ENCODE measurements at regions not wholly inside any gene's neighbourhood (a gene's known extent, or its start where the extent isn't known, plus 50 kb on each side); places are given as distances from the start of the nearest gene placed in this dataset.

- H3K56ac ChIP-seq (ENCODE audit: low read length), result no peak overlapping the region
- H3K18ac ChIP-seq (ENCODE audit: low read length), result no peak overlapping the region
- H3K9ac ChIP-seq (ENCODE audit: low read length), result no peak overlapping the region
- no peak overlapping the region for H4K5ac ChIP-seq (ENCODE audit: low read length)
- no peak overlapping the region for H3K4ac ChIP-seq (ENCODE audit: low read depth, low read length)
- H3K36me3 ChIP-seq (ENCODE audit: control insufficient read depth, insufficient read depth, low read length), result no peaks in the 10 kb centered on the region
- H2BK15ac ChIP-seq (replicated peaks; ENCODE audit: low read depth), result no peak overlapping the region
- H2AK5ac ChIP-seq (ENCODE audit: low read length), result no peak overlapping the region
- no peaks in the 10 kb centered on the region for H3K4me1 ChIP-seq (ENCODE audit: control insufficient read depth, low read depth, low read length)
- H3K79me2 ChIP-seq (ENCODE audit: control insufficient read depth, insufficient read depth, low read length), result no peaks in the 10 kb centered on the region
- H3K4me3 ChIP-seq (ENCODE audit: low read length), result no peak overlapping the region
- no peak overlapping the region for H3K23ac ChIP-seq (ENCODE audit: low read length)
- no peak overlapping the region for H2BK120ac ChIP-seq (ENCODE audit: low read depth, low read length)
- H2BK5ac ChIP-seq (ENCODE audit: low read length), result no peak overlapping the region
- DNase-seq, result no peak
- no peak overlapping the region for H3K27ac ChIP-seq (ENCODE audit: low read depth, low read length)
- no peak overlapping the region for H3K4me2 ChIP-seq (ENCODE audit: low read length)
- H4K8ac ChIP-seq (ENCODE audit: low read depth, low read length), result no peak overlapping the region
- no peaks in the 10 kb centered on the region for H3K27me3 ChIP-seq (ENCODE audit: insufficient read depth, low read length, poor library complexity)
- no peaks in the 10 kb centered on the region for H3K79me1 ChIP-seq (ENCODE audit: low read length)
Observed at GRCh38 chr15:95013381-95013780, 782.0 kb downstream of the MCTP2 start.

DNA sequence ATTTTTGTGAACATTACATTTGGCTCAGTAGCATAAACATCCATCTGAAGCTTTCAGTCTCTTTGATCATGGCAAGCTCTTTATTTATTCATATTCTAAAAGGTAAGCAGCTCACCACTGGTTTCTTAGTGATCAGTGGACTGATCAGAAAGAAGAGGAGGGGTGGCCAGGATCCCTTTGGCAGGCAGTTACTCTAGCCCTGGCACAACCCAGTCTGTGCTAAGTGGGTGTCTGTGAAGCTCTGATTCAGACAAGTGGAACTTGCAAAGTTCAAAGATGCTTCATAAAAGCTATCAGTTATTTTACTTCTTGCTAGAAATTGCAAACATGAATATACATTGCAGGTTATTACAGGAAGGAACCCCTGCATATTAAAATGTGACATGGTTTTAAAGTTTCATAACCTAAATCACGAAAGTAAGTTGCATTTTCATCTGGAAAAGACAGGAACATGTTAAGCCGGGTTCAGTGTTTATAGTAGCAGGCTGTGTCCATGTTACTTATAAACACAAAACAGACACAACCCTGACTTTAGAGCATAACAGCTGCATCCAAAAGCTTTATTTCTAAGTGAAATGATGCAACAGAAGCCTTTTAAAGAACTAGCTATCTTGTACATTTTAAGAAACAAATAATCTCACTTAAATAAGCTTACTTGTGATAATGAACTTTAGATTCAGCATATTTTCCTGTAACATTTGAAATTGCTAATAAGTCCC is 785.3 kb downstream of the MCTP2 start:
- no peak overlapping the region for H3K23ac ChIP-seq (ENCODE audit: low read length)
- H3K79me1 ChIP-seq (ENCODE audit: low read length), result no peaks in the 10 kb centered on the region
- H2BK5ac ChIP-seq (ENCODE audit: low read length), result no peak overlapping the region
- H3K18ac ChIP-seq (ENCODE audit: low read length), result peak overlapping the region; percentile 95
- no peak overlapping the region for H4K5ac ChIP-seq (ENCODE audit: low read length)
- H2AK5ac ChIP-seq (ENCODE audit: low read length), result no peak overlapping the region
- H3K4me1 ChIP-seq (ENCODE audit: control insufficient read depth, low read depth, low read length), result no peaks in the 10 kb centered on the region
- WGBS (ENCODE audit: extremely low coverage, insufficient coverage, low lambda C conversion rate), result no CpG with 5 or more reads among the region's 2 CpGs
- no peaks in the 10 kb centered on the region for H3K27me3 ChIP-seq (ENCODE audit: insufficient read depth, low read length, poor library complexity)
- H3K4me2 ChIP-seq (ENCODE audit: low read length), result no peak overlapping the region
- no peak overlapping the region for H3K4me3 ChIP-seq (ENCODE audit: low read length)
- no peaks in the 10 kb centered on the region for H3K36me3 ChIP-seq (ENCODE audit: control insufficient read depth, insufficient read depth, low read length)
- H4K8ac ChIP-seq (ENCODE audit: low read depth, low read length), result no peak overlapping the region
- H2BK120ac ChIP-seq (ENCODE audit: low read depth, low read length), result peak overlapping the region; percentile 85
- H3K9ac ChIP-seq (ENCODE audit: low read length), result no peak overlapping the region
- no peak for DNase-seq
- no peak overlapping the region for H3K4ac ChIP-seq (ENCODE audit: low read depth, low read length)
- H3K56ac ChIP-seq (ENCODE audit: low read length), result no peak overlapping the region
- no peak overlapping the region for H3K27ac ChIP-seq (ENCODE audit: low read depth, low read length)
- no peaks in the 10 kb centered on the region for H3K79me2 ChIP-seq (ENCODE audit: control insufficient read depth, insufficient read depth, low read length)
- no peak overlapping the region for H2BK15ac ChIP-seq (replicated peaks; ENCODE audit: low read depth)

DNA sequence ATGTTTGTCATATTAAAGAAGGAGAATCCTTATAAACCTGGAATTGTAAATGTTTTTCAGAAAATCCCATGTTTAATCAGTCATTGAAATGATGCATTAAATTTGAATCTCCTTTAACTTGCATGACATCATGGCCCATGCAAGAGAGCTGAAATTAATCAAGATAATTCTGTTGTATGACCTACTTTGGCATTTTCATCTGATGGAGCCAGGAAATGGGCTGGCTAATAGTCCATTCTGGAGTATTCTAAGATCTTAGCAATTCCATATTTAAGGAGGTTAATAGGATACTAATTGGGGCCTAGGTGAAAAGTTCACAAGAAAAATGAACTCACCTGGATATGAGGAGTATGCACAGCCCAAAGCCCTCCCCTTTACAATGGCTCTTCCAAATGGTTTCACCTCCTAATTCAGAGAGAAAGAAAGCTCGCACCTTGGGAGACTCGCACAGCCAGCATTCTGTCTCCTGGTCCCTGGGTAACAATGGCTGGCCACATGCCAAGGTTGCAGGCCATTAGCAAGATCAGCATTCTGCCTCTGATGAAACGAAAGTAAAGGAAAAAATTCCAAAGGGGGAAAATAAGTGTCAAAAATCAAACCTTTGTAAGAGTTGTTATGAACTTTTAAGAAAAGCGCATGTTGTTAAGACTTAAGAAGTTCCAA is 786.4 kb downstream of the MCTP2 start:
- no peaks in the 10 kb centered on the region for H3K79me2 ChIP-seq (ENCODE audit: control insufficient read depth, insufficient read depth, low read length)
- H3K27me3 ChIP-seq (ENCODE audit: insufficient read depth, low read length, poor library complexity), result no peaks in the 10 kb centered on the region
- H3K4me1 ChIP-seq (ENCODE audit: control insufficient read depth, low read depth, low read length), result no peaks in the 10 kb centered on the region
- H3K36me3 ChIP-seq (ENCODE audit: control insufficient read depth, insufficient read depth, low read length), result no peaks in the 10 kb centered on the region
- no peak overlapping the region for H2AK5ac ChIP-seq (ENCODE audit: low read length)
- no peak overlapping the region for H3K23ac ChIP-seq (ENCODE audit: low read length)
- H2BK15ac ChIP-seq (replicated peaks; ENCODE audit: low read depth), result no peak overlapping the region
- no peak overlapping the region for H3K4ac ChIP-seq (ENCODE audit: low read depth, low read length)
- H3K4me2 ChIP-seq (ENCODE audit: low read length), result no peak overlapping the region
- H3K4me3 ChIP-seq (ENCODE audit: low read length), result no peak overlapping the region
- H2BK120ac ChIP-seq (ENCODE audit: low read depth, low read length), result no peak overlapping the region
- WGBS (ENCODE audit: extremely low coverage, insufficient coverage, low lambda C conversion rate), result no CpG with 5 or more reads among the region's 4 CpGs
- no peak overlapping the region for H3K27ac ChIP-seq (ENCODE audit: low read depth, low read length)
- H3K9ac ChIP-seq (ENCODE audit: low read length), result no peak overlapping the region
- no peak overlapping the region for H4K5ac ChIP-seq (ENCODE audit: low read length)
- no peaks in the 10 kb centered on the region for H3K79me1 ChIP-seq (ENCODE audit: low read length)
- no peak overlapping the region for H3K56ac ChIP-seq (ENCODE audit: low read length)
- H4K8ac ChIP-seq (ENCODE audit: low read depth, low read length), result no peak overlapping the region
- DNase-seq, result peak; percentile 90
- H3K18ac ChIP-seq (ENCODE audit: low read length), result peak overlapping the region; percentile 80
- H2BK5ac ChIP-seq (ENCODE audit: low read length), result no peak overlapping the region

DNA sequence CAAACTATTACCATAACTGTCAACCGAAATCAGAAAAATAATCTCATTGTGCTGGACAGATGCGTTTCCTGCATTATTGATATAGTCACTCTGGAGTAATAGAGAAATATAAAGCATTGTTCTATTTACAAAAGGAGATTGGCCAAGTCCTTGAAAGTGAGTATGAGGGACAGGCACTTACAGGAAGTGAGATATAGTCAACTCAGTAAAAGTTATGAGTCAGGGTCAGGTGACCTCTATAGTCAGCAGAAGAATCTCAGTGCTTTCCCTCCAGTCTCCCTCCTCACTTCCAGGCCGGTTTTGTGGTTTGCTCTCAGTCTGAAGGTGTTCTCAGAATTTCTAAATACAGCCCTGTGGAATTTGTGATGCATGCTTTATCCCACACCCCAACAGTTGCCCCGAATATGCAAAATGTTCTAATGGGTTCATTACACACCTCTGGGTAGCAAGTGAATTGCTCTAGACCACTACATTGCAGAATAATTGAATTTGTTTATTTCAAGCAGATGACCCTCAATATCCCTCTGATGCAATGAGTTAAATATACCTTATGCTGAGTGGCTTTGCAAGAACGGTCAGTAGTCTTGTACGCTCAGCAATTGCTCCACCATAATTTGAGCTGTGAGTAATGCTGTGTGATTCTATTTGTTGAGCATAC is 787.7 kb downstream of the MCTP2 start:
- H3K36me3 ChIP-seq (ENCODE audit: control insufficient read depth, insufficient read depth, low read length), result no peaks in the 10 kb centered on the region
- H2BK5ac ChIP-seq (ENCODE audit: low read length), result no peak overlapping the region
- H3K4me1 ChIP-seq (ENCODE audit: control insufficient read depth, low read depth, low read length), result no peaks in the 10 kb centered on the region
- no peaks in the 10 kb centered on the region for H3K79me2 ChIP-seq (ENCODE audit: control insufficient read depth, insufficient read depth, low read length)
- H3K27ac ChIP-seq (ENCODE audit: low read depth, low read length), result no peak overlapping the region
- H4K8ac ChIP-seq (ENCODE audit: low read depth, low read length), result no peak overlapping the region
- H3K9ac ChIP-seq (ENCODE audit: low read length), result no peak overlapping the region
- no peak overlapping the region for H3K18ac ChIP-seq (ENCODE audit: low read length)
- peak overlapping the region; percentile 25 for H2BK15ac ChIP-seq (replicated peaks; ENCODE audit: low read depth)
- no peak overlapping the region for H3K56ac ChIP-seq (ENCODE audit: low read length)
- H3K4me2 ChIP-seq (ENCODE audit: low read length), result no peak overlapping the region
- no peak overlapping the region for H3K4me3 ChIP-seq (ENCODE audit: low read length)
- no peak overlapping the region for H2BK120ac ChIP-seq (ENCODE audit: low read depth, low read length)
- WGBS (ENCODE audit: extremely low coverage, insufficient coverage, low lambda C conversion rate), result no CpG with 5 or more reads among the region's 6 CpGs
- H3K23ac ChIP-seq (ENCODE audit: low read length), result no peak overlapping the region
- H3K27me3 ChIP-seq (ENCODE audit: insufficient read depth, low read length, poor library complexity), result no peaks in the 10 kb centered on the region
- no peak overlapping the region for H4K5ac ChIP-seq (ENCODE audit: low read length)
- no peak overlapping the region for H2AK5ac ChIP-seq (ENCODE audit: low read length)
- no peak overlapping the region for H3K4ac ChIP-seq (ENCODE audit: low read depth, low read length)
- H3K79me1 ChIP-seq (ENCODE audit: low read length), result no peaks in the 10 kb centered on the region
- peak; percentile 65 for DNase-seq

DNA sequence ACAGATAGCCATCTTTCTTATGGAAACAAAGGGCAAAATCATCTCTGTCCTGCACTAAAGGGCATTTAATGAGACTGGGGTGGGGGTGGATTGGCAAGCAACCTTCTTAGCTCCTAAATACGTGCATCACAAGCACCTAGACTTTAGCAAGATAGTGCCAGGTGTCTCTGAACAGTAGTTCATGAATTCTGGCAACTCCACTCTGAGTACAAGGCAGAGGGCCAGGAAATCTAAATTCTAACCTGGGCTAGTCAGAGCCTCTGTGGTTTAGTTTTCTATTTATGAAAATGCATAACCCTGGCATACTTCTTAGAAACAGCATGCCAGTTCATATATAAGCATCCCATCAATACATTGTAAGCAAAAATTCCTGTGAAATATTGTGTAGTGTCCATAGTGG is 788.5 kb downstream of the MCTP2 start:
- no peak overlapping the region for H3K18ac ChIP-seq (ENCODE audit: low read length)
- no peaks in the 10 kb centered on the region for H3K27me3 ChIP-seq (ENCODE audit: insufficient read depth, low read length, poor library complexity)
- no peak overlapping the region for H3K23ac ChIP-seq (ENCODE audit: low read length)
- H3K79me2 ChIP-seq (ENCODE audit: control insufficient read depth, insufficient read depth, low read length), result no peaks in the 10 kb centered on the region
- no peak overlapping the region for H2BK5ac ChIP-seq (ENCODE audit: low read length)
- H3K4me3 ChIP-seq (ENCODE audit: low read length), result no peak overlapping the region
- no peak overlapping the region for H3K9ac ChIP-seq (ENCODE audit: low read length)
- no peaks in the 10 kb centered on the region for H3K36me3 ChIP-seq (ENCODE audit: control insufficient read depth, insufficient read depth, low read length)
- H3K79me1 ChIP-seq (ENCODE audit: low read length), result no peaks in the 10 kb centered on the region
- H4K5ac ChIP-seq (ENCODE audit: low read length), result no peak overlapping the region
- no peak overlapping the region for H2BK15ac ChIP-seq (replicated peaks; ENCODE audit: low read depth)
- H2AK5ac ChIP-seq (ENCODE audit: low read length), result no peak overlapping the region
- no peak for DNase-seq
- WGBS (ENCODE audit: extremely low coverage, insufficient coverage, low lambda C conversion rate), result no CpG with 5 or more reads among the region's 1 CpG
- no peak overlapping the region for H3K4me2 ChIP-seq (ENCODE audit: low read length)
- H4K8ac ChIP-seq (ENCODE audit: low read depth, low read length), result no peak overlapping the region
- H3K27ac ChIP-seq (ENCODE audit: low read depth, low read length), result no peak overlapping the region
- H3K4ac ChIP-seq (ENCODE audit: low read depth, low read length), result no peak overlapping the region
- no peak overlapping the region for H3K56ac ChIP-seq (ENCODE audit: low read length)
- H3K4me1 ChIP-seq (ENCODE audit: control insufficient read depth, low read depth, low read length), result no peaks in the 10 kb centered on the region
- peak overlapping the region; percentile 49 for H2BK120ac ChIP-seq (ENCODE audit: low read depth, low read length)
